Trophoblast cell (in vitro differentiated cells and primary cell): ENCODE measurements at regions not wholly inside any gene's neighbourhood (a gene's known extent, or its start where the extent isn't known, plus 50 kb on each side); places are given as distances from the start of the nearest gene placed in this dataset.
"Not testable (repeated sequence)": the region's sequence is repeated elsewhere in the genome, so short reads cannot be mapped to it uniquely, and the experiment has no call there.

Experiments
- DNase-seq, 2 donors: peaks; one replicate each; pipeline ENCODE4 v3.0.0-alpha.2; 2016
- H2AFZ ChIP-seq: 2 replicates; pipeline ENCODE4 v1.6.1; 2013; ENCODE audit warnings: low read length, moderate library complexity, mild to moderate bottlenecking; ENCODE audit not compliant: insufficient read depth, poor library complexity
- H2AK5ac ChIP-seq: 2 replicates; pipeline ENCODE4 v1.6.1; 2013; ENCODE audit warnings: mild to moderate bottlenecking, low read length
- H2BK120ac ChIP-seq: 2 replicates; pipeline ENCODE4 v1.6.1; 2013; ENCODE audit warnings: low read length, mild to moderate bottlenecking, moderate library complexity; ENCODE audit not compliant: insufficient read depth, poor library complexity
- H2BK12ac ChIP-seq: 2 replicates; pipeline ENCODE4 v1.6.1; 2013; ENCODE audit warnings: mild to moderate bottlenecking, low read length, moderate library complexity
- H2BK5ac ChIP-seq: 2 replicates; pipeline ENCODE4 v1.6.1; 2013; ENCODE audit warnings: low read length, low read depth, moderate library complexity, mild to moderate bottlenecking; ENCODE audit not compliant: poor library complexity
- H3K14ac ChIP-seq: 2 replicates; pipeline ENCODE4 v1.6.1; 2013; ENCODE audit warnings: mild to moderate bottlenecking, low read length
- H3K18ac ChIP-seq: 2 replicates; pipeline ENCODE4 v1.6.1; 2013; ENCODE audit warnings: mild to moderate bottlenecking, low read length
- H3K23ac ChIP-seq: 2 replicates; pipeline ENCODE4 v1.6.1; 2013; ENCODE audit warnings: low read length
- H3K27ac ChIP-seq: 2 replicates; pipeline ENCODE4 v1.5.1; 2013; ENCODE audit warnings: low read depth, mild to moderate bottlenecking, inconsistent platforms, low read length, moderate library complexity
- H3K27me3 ChIP-seq: 2 replicates; pipeline ENCODE4 v1.6.1; 2013; ENCODE audit warnings: inconsistent platforms, mild to moderate bottlenecking, low read length, moderate library complexity; ENCODE audit not compliant: insufficient read depth
- H3K36me3 ChIP-seq, 2 experiments: 1 replicate in 1 of 2; 2 replicates in 1 of 2; pipeline ENCODE4 v1.6.1; 2013; ENCODE audit warnings: low read length in 2 of 2, mild to moderate bottlenecking in 2 of 2, moderate library complexity in 1 of 2; ENCODE audit not compliant: insufficient read depth in 2 of 2, control insufficient read depth in 1 of 2
- H3K4ac ChIP-seq: 2 replicates; pipeline ENCODE4 v1.6.1; 2013; ENCODE audit warnings: low read depth, mild to moderate bottlenecking, low read length, moderate library complexity
- H3K4me1 ChIP-seq, 2 experiments: 1 replicate in 1 of 2; 2 replicates in 1 of 2; pipeline ENCODE4 v1.6.1; 2013; ENCODE audit warnings: low read length in 2 of 2, mild to moderate bottlenecking in 2 of 2, moderate library complexity in 1 of 2; ENCODE audit not compliant: insufficient read depth in 2 of 2, control insufficient read depth in 1 of 2
- H3K4me2 ChIP-seq: 2 replicates; pipeline ENCODE4 v1.6.1; 2013; ENCODE audit warnings: inconsistent platforms, mild to moderate bottlenecking, low read length, moderate library complexity
- H3K4me3 ChIP-seq: 2 replicates; pipeline ENCODE4 v1.5.1; 2013; ENCODE audit warnings: mild to moderate bottlenecking, low read depth, low read length, inconsistent platforms
- H3K79me1 ChIP-seq: one replicate; pipeline ENCODE4 v1.6.1; 2013; ENCODE audit warnings: low read length
- H3K79me2 ChIP-seq: 2 replicates; pipeline ENCODE4 v1.6.1; 2013; ENCODE audit warnings: low read length, mild to moderate bottlenecking; ENCODE audit not compliant: control insufficient read depth, insufficient read depth, poor library complexity
- H3K9ac ChIP-seq: 2 replicates; pipeline ENCODE4 v1.6.1; 2013; ENCODE audit warnings: mild to moderate bottlenecking, low read length
- H3K9me3 ChIP-seq: 2 replicates; pipeline ENCODE4 v1.6.1; 2013; ENCODE audit warnings: low read depth, mild to moderate bottlenecking, control low read depth, inconsistent platforms, low read length; ENCODE audit not compliant: insufficient read depth
- H4K12ac ChIP-seq: 2 replicates; pipeline ENCODE4 v1.6.1; 2013; ENCODE audit warnings: low read depth, mild to moderate bottlenecking, low read length, moderate library complexity
- H4K8ac ChIP-seq: 2 replicates; pipeline ENCODE4 v1.6.1; 2013; ENCODE audit warnings: low read depth, mild to moderate bottlenecking, low read length, moderate library complexity
- H4K91ac ChIP-seq: one replicate; pipeline ENCODE4 v1.6.1; 2013; ENCODE audit warnings: low read depth, mild to moderate bottlenecking, low read length, moderate library complexity
- WGBS: extraction: QIAGEN DNeasy Blood & Tissue Kit; methylation state at CpG from one replicate; pipeline ENCODE4 v1.1.7; 2013; ENCODE audit warnings: missing lambda C conversion rate; ENCODE audit not compliant: insufficient read length, insufficient coverage; ENCODE audit errors: extremely low coverage; 5-methylcytosine and 5-hydroxymethylcytosine counted together

- H3K4me3 ChIP-seq, H3K4me2 ChIP-seq, H2BK5ac ChIP-seq, H3K9ac ChIP-seq, H3K4me1 ChIP-seq, H2BK120ac ChIP-seq, H2AFZ ChIP-seq, H3K14ac ChIP-seq, H3K27ac ChIP-seq, H4K91ac ChIP-seq, H3K79me2 ChIP-seq, H3K18ac ChIP-seq, H2BK12ac ChIP-seq, H3K23ac ChIP-seq, H3K9me3 ChIP-seq, H3K79me1 ChIP-seq, H4K12ac ChIP-seq, H4K8ac ChIP-seq, H2AK5ac ChIP-seq, H3K27me3 ChIP-seq, H3K4ac ChIP-seq: not testable (repeated sequence)
- peak in 1 of 2 donors; percentile 2 for DNase-seq
- H3K36me3 ChIP-seq: peaks cover 31 to 36% of the 10 kb centered on the region in 2 experiments
- no CpG with 5 or more reads among the region's 17 CpGs for WGBS
Observed at GRCh38 chr5:1588071-1588694, 64.4 kb upstream of the LPCAT1 start.

DNA sequence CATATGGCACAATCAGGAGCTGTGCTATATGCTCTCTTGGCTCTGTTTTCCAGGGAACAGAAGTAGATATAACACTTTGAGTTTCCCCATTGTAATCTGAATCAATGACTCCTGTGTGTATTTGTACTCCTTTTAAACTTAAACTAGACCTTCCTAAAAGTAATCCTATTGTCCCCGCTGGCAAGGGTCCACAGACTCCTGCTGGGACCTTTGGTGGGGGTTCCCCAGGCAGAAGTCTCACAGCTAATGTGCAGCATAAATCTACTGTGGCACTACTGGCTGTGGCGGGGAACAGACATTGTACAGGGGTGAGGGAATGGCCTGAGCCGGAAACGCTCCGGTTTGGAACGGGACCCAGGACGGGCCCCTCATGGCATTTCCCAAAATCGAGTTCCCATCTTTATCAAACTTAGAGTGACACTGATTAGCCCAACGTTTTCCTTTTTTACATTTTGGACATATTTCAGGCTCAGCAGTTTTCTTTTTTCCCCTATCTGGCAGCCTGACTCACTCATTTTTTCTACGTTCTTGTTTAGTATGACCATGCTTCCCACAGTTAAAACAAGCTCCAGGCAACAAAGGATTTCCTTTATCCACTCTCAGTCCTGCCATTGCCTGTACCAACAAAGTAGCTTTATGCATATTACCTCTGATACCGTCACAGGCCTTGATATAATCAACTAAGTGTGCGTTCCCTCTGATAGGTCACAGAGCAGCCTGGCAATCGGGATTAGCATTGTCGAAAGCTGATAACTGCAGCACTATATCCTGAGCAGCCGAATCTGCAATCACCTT lies 59.5 kb upstream of the LPCAT1 start:
- not testable (repeated sequence) for H3K9me3 ChIP-seq, H2BK120ac ChIP-seq, H3K4ac ChIP-seq, H2BK12ac ChIP-seq, H3K27me3 ChIP-seq, H3K4me2 ChIP-seq, H4K12ac ChIP-seq, H2BK5ac ChIP-seq, H4K8ac ChIP-seq, H3K23ac ChIP-seq, H2AFZ ChIP-seq, H3K14ac ChIP-seq, H3K9ac ChIP-seq, H3K79me2 ChIP-seq, H3K4me3 ChIP-seq, H3K4me1 ChIP-seq, H3K27ac ChIP-seq, H4K91ac ChIP-seq, H2AK5ac ChIP-seq, H3K79me1 ChIP-seq, H3K18ac ChIP-seq
- no CpG with 5 or more reads among the region's 15 CpGs for WGBS
- peaks cover 15 to 23% of the 10 kb centered on the region in 2 experiments for H3K36me3 ChIP-seq
- DNase-seq: peak; percentile 35 to 69

DNA sequence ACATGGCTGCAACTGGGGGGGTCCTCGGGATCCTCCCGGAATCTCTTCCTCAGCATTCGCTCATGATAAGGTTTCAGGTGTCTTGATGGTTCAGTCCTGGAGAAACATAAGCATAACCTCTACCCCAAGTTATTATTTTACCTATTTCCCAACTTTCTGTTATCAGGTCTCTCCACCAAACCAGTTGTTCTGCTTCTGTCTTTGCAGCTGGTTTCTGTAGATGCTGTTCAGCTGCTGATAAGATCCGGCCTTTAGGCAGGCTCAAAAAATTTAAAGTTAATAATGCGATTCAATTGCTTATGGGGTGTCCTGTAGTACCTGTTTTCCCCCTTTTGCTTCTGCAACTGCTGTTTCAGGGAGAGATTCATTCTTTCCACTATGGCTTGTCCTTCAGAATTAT lies 55.6 kb upstream of the LPCAT1 start:
- not testable (repeated sequence) for H3K36me3 ChIP-seq, H3K23ac ChIP-seq, H3K79me1 ChIP-seq, H2BK120ac ChIP-seq, H2BK12ac ChIP-seq, H4K91ac ChIP-seq, H2AFZ ChIP-seq, H3K79me2 ChIP-seq, H3K27me3 ChIP-seq, H3K9me3 ChIP-seq, H3K27ac ChIP-seq, H4K8ac ChIP-seq, H3K4ac ChIP-seq, H2BK5ac ChIP-seq, H3K18ac ChIP-seq, H4K12ac ChIP-seq, H3K14ac ChIP-seq, H2AK5ac ChIP-seq, H3K4me3 ChIP-seq, H3K4me2 ChIP-seq, H3K9ac ChIP-seq, H3K4me1 ChIP-seq
- no CpG with 5 or more reads among the region's 5 CpGs for WGBS
- DNase-seq: peak in 1 of 2 donors; percentile 66

GRCh38 chr5:1576851-1577250 lies 53.1 kb upstream of the LPCAT1 start:
- not testable (repeated sequence) for H3K9ac ChIP-seq, H3K4me3 ChIP-seq, H3K27ac ChIP-seq, H2BK5ac ChIP-seq, H3K4me1 ChIP-seq, H3K9me3 ChIP-seq, H2BK120ac ChIP-seq, H2AK5ac ChIP-seq, H2AFZ ChIP-seq, H3K79me1 ChIP-seq, H3K23ac ChIP-seq, H4K12ac ChIP-seq, H3K18ac ChIP-seq, H2BK12ac ChIP-seq, H3K4me2 ChIP-seq, H4K8ac ChIP-seq, H3K14ac ChIP-seq, H3K79me2 ChIP-seq, H3K27me3 ChIP-seq, H4K91ac ChIP-seq, H3K4ac ChIP-seq
- peak in 1 of 2 donors; percentile 45 for DNase-seq
- H3K36me3 ChIP-seq: peaks cover 12 to 15% of the 10 kb centered on the region in 2 experiments
- no CpG with 5 or more reads among the region's 7 CpGs for WGBS
